ENCODE measurements at regions not wholly inside any gene's neighbourhood (a gene's known extent, or its start where the extent isn't known, plus 50 kb on each side); places are given as distances from the start of the nearest gene placed in this dataset.
A peak's percentile ranks its signal among the peaks of the same experiment; 100 is the strongest.

GRCh38 chr6:113434641-113435040 is 422.5 kb upstream of the MARCKS start:
- DNase-seq = no peak

GRCh38 chr6:113437566-113437965 is 419.6 kb upstream of the MARCKS start:
- no peak for DNase-seq

- DNase-seq = no peak
These were observed 417.3 kb upstream of the MARCKS start for GRCh38 chr6:113439866-113440265.

- no peak for DNase-seq
These were observed 415.1 kb upstream of the MARCKS start for GRCh38 chr6:113442040-113442439.

- DNase-seq = no peak
These were observed 411.9 kb upstream of the MARCKS start for GRCh38 chr6:113445201-113445600.

- DNase-seq = peak; percentile 77 to 86
These were observed 409.9 kb upstream of the MARCKS start for GRCh38 chr6:113447088-113447831.

GRCh38 chr6:113449051-113449450 is 408.1 kb upstream of the MARCKS start:
- peak; percentile 41 to 58 for DNase-seq

GRCh38 chr6:113450061-113450465 is 407.1 kb upstream of the MARCKS start:
- DNase-seq = no peak

GRCh38 chr6:113451049-113451448 is 406.1 kb upstream of the MARCKS start:
- DNase-seq = peak; percentile 16 to 47

GRCh38 chr6:113457198-113457597 is 399.9 kb upstream of the MARCKS start:
- DNase-seq = no peak

- DNase-seq = no peak
These were observed 399.4 kb upstream of the MARCKS start for GRCh38 chr6:113457751-113458150.

GRCh38 chr6:113458368-113459010 is 398.7 kb upstream of the MARCKS start:
- no peak for DNase-seq

- DNase-seq = no peak
These were observed 395.8 kb upstream of the MARCKS start for GRCh38 chr6:113461153-113461932.

- no peak for DNase-seq
These were observed 392.6 kb upstream of the MARCKS start for GRCh38 chr6:113464536-113464935.

GRCh38 chr6:113464960-113465359 is 392.2 kb upstream of the MARCKS start:
- DNase-seq = peak; percentile 51 to 67

GRCh38 chr6:113466526-113466925 is 390.6 kb upstream of the MARCKS start:
- no peak for DNase-seq

GRCh38 chr6:113475392-113475791 is 381.8 kb upstream of the MARCKS start:
- DNase-seq = no peak

- no peak for DNase-seq
These were observed 380.0 kb upstream of the MARCKS start for GRCh38 chr6:113476937-113477839.

GRCh38 chr6:113480616-113481015 is 376.5 kb upstream of the MARCKS start:
- DNase-seq = no peak

- peak in 1 of 2 donors; percentile 10 for DNase-seq
These were observed 375.7 kb upstream of the MARCKS start for GRCh38 chr6:113481458-113481857.

- DNase-seq = no peak
These were observed 375.2 kb upstream of the MARCKS start for GRCh38 chr6:113481910-113482309.

- no peak for DNase-seq
These were observed 374.4 kb upstream of the MARCKS start for GRCh38 chr6:113482771-113483170.

Measured in inflammatory macrophage (primary cell).